Keratinocyte (primary cell): ENCODE measurements at regions not wholly inside any gene's neighbourhood (a gene's known extent, or its start where the extent isn't known, plus 50 kb on each side); places are given as distances from the start of the nearest gene placed in this dataset.
A peak's percentile ranks its signal among the peaks of the same experiment; 100 is the strongest.

Experiments used
- DNase-seq: peaks from one replicate; pipeline ENCODE4 v3.0.0-alpha.2; 2011; ENCODE audit warnings: low read depth, missing footprints, low spot score
- FAIRE-seq: peaks from 2 replicates; lab custom pipeline; 2011; peaks lifted over from hg19 to GRCh38; lab: Jason Lieb, UNC
- H2AFZ ChIP-seq: 2 replicates; pipeline ENCODE4 v1.6.0; 2012; ENCODE audit warnings: low read length, control low read depth, inconsistent platforms; ENCODE audit not compliant: control insufficient read depth
- H3K27ac ChIP-seq: 2 replicates; pipeline ENCODE4 v1.5.1; 2011; ENCODE audit warnings: low read length; ENCODE audit not compliant: control insufficient read depth, insufficient read depth
- H3K27me3 ChIP-seq: 3 replicates; pipeline ENCODE4 v1.6.0; 2011; ENCODE audit warnings: low read length; ENCODE audit not compliant: control insufficient read depth, insufficient read depth; ENCODE audit errors: extremely low read depth
- H3K36me3 ChIP-seq, 2 experiments: 2 replicates in 1 of 2; 3 replicates in 1 of 2; pipeline ENCODE4 v1.5.1; 2011; ENCODE audit warnings: low read length in 2 of 2, mild to moderate bottlenecking in 1 of 2; ENCODE audit not compliant: control insufficient read depth in 2 of 2, insufficient read depth in 2 of 2; ENCODE audit errors: extremely low read depth in 1 of 2
- H3K4me1 ChIP-seq: 3 replicates; pipeline ENCODE4 v1.5.1; 2011; ENCODE audit warnings: low read length; ENCODE audit not compliant: control insufficient read depth, insufficient read depth; ENCODE audit errors: extremely low read depth
- H3K4me2 ChIP-seq: 3 replicates; pipeline ENCODE4 v1.6.0; 2011; ENCODE audit warnings: low read depth, low read length; ENCODE audit not compliant: control insufficient read depth, insufficient read depth; ENCODE audit errors: extremely low read depth
- H3K4me3 ChIP-seq, 3 experiments: fragments of 200-600 bp in 1 of 3; sonication (generic) in 1 of 3; 2 replicates in 2 of 3; 3 replicates in 1 of 3; pipeline ENCODE4 v1.5.1; 2011 to 2016; ENCODE audit warnings: low read length in 3 of 3, mild to moderate bottlenecking in 3 of 3, control low read depth in 2 of 3, inconsistent platforms in 1 of 3, low read depth in 1 of 3, mixed read lengths in 1 of 3, mixed run types in 1 of 3, moderate library complexity in 1 of 3; ENCODE audit not compliant: control insufficient read depth in 2 of 3, insufficient read depth in 2 of 3; ENCODE audit errors: extremely low read depth in 1 of 3
- H3K79me2 ChIP-seq: 2 replicates; pipeline ENCODE4 v1.6.0; 2012; ENCODE audit warnings: low read length; ENCODE audit not compliant: control insufficient read depth, insufficient read depth
- H3K9ac ChIP-seq: 3 replicates; pipeline ENCODE4 v1.6.0; 2011; ENCODE audit warnings: low read length; ENCODE audit not compliant: control insufficient read depth, insufficient read depth; ENCODE audit errors: extremely low read depth
- H3K9me1 ChIP-seq: 3 replicates; pipeline ENCODE4 v1.6.0; 2011; ENCODE audit warnings: low read length; ENCODE audit not compliant: control insufficient read depth, insufficient read depth; ENCODE audit errors: extremely low read depth
- H3K9me3 ChIP-seq: 2 replicates; pipeline ENCODE4 v1.5.1; 2012; ENCODE audit warnings: low read depth, low read length; ENCODE audit not compliant: control insufficient read depth
- H4K20me1 ChIP-seq: 3 replicates; pipeline ENCODE4 v1.6.0; 2011; ENCODE audit warnings: low read length; ENCODE audit not compliant: control insufficient read depth, insufficient read depth; ENCODE audit errors: extremely low read depth
- CTCF ChIP-seq, 3 experiments: IDR thresholded peaks in 1 of 3; conservative IDR thresholded peaks in 1 of 3; optimal IDR thresholded peaks in 1 of 3; 2 replicates in 2 of 3; 3 replicates in 1 of 3; pipeline versions ENCODE3 to v1.5.1; 2011; ENCODE audit warnings: low read length in 3 of 3, mild to moderate bottlenecking in 3 of 3, moderate library complexity in 2 of 3, control low read depth in 1 of 3, inconsistent platforms in 1 of 3; ENCODE audit not compliant: insufficient read depth in 2 of 3; ENCODE audit errors: extremely low read depth in 1 of 3
- EZH2 ChIP-seq: IDR thresholded peaks from one replicate; pipeline ENCODE4 v1.6.1; 2012; ENCODE audit warnings: inconsistent platforms, mild to moderate bottlenecking, low read length, moderate library complexity
- dilution Hi-C: fragments of 300-500 bp; cut with MboI; formaldehyde crosslinking; loops from one replicate; pipeline ENCODE4 v1.7.0; 2020; ENCODE audit warnings: low sequenced_read_pairs; ENCODE audit not compliant: extremely low pct_ligation_motif_present

- dilution Hi-C loops, result no loop called here
- DNase-seq (no peak), FAIRE-seq (no peak)
- TF ChIP-seq CTCF (optimal IDR thresholded peaks at IDR 0.05 in 1 of 3, IDR thresholded peaks at IDR 0.05 in 1 of 3, conservative IDR thresholded peaks at IDR 0.05 in 1 of 3; ENCODE audit: extremely low read depth in 1 of 3, insufficient read depth in 2 of 3, low read length in 3 of 3) (no peak), EZH2 (no peak)
- Histone ChIP-seq H3K79me2 (no peaks in the 10 kb centered on the region), H3K4me1 (peaks cover 60% of the 10 kb centered on the region), H2AFZ (no peak overlapping the region), H3K9me1 (no peaks in the 10 kb centered on the region), H3K9ac (peak overlapping the region; percentile 18), H3K4me2 (peak overlapping the region; percentile 54), H3K9me3 (no peaks in the 10 kb centered on the region), H4K20me1 (no peaks in the 10 kb centered on the region), H3K27me3 (no peaks in the 10 kb centered on the region), H3K27ac (peak overlapping the region; percentile 89), H3K4me3 (no peak overlapping the region), H3K36me3 (no peaks in the 10 kb centered on the region)
Measured at GRCh38 chr17:63275971-63276745, 169.9 kb downstream of the CYB561 start.

GRCh38 chr17:63276821-63277220, 169.3 kb downstream of the CYB561 start:
- Histone ChIP-seq H3K27me3 (no peaks in the 10 kb centered on the region), H3K27ac (peak overlapping the region; percentile 89), H3K9me3 (no peaks in the 10 kb centered on the region), H3K4me1 (peaks cover 57% of the 10 kb centered on the region), H2AFZ (no peak overlapping the region), H3K36me3 (no peaks in the 10 kb centered on the region), H3K79me2 (no peaks in the 10 kb centered on the region), H3K4me3 (no peak overlapping the region), H4K20me1 (no peaks in the 10 kb centered on the region), H3K9ac (no peak overlapping the region), H3K9me1 (no peaks in the 10 kb centered on the region), H3K4me2 (no peak overlapping the region)
- dilution Hi-C loops, result no loop called here
- FAIRE-seq, result no peak
- DNase-seq, result no peak
- TF ChIP-seq CTCF (optimal IDR thresholded peaks at IDR 0.05 in 1 of 3, IDR thresholded peaks at IDR 0.05 in 1 of 3, conservative IDR thresholded peaks at IDR 0.05 in 1 of 3; ENCODE audit: extremely low read depth in 1 of 3, insufficient read depth in 2 of 3, low read length in 3 of 3), result no peak
- no peak for TF ChIP-seq EZH2
